K562 (cell line): ENCODE measurements at regions not wholly inside any gene's neighbourhood (a gene's known extent, or its start where the extent isn't known, plus 50 kb on each side); places are given as distances from the start of the nearest gene placed in this dataset.

Experiments
- ATAC-seq: fragments of 200-7000 bp; cut with Tn5 transposase; 3 replicates; pipeline ENCODE4 v1.9.1; 2020; ENCODE audit warnings: moderate library complexity
- BruUV-seq: library from RNA; stranded (reverse); fragments of 400-500 nt; replicated peaks from 2 replicates; lab custom pipeline; 2021; lab: Mats Ljungman, UMichigan
- CTCF ChIA-PET: fragments of 300-600 bp; formaldehyde crosslinking; extraction: SDS; loops from one replicate; lab custom pipeline; 2021; ENCODE audit warnings: low intra/inter-chr PET ratio; lab: Yijun Ruan, JAX
- POLR2A ChIA-PET: fragments of 300-600, 350-650 bp; sonication (Branson Sonifier 250); formaldehyde crosslinking; extraction: SDS; loops from one replicate; lab custom pipeline; 2021; ENCODE audit warnings: antibody characterized with exemption, inconsistent platforms; lab: Yijun Ruan, JAX
- DNase-seq, 4 experiments: peaks; one replicate each; pipeline versions ENCODE4 v3.0.0 to v3.0.0-alpha.2; 2011 to 2018; ENCODE audit warnings: low spot score in 3 of 4, mixed read lengths in 3 of 4; ENCODE audit errors: extremely low read depth in 1 of 4
- FAIRE-seq: peaks from 2 replicates; lab custom pipeline; 2011; peaks lifted over from hg19 to GRCh38; lab: Jason Lieb, UNC
- H2AFZ ChIP-seq: 2 replicates; pipeline ENCODE4 v1.6.0; 2011; ENCODE audit warnings: low read depth, low read length, control low read depth, inconsistent platforms
- H3K27ac ChIP-seq: fragments of 200-600 bp; 3 replicates; pipeline ENCODE4 v1.8.0; 2011; ENCODE audit warnings: low read depth, mild to moderate bottlenecking, control low read depth, inconsistent platforms, low read length, moderate library complexity, mixed read lengths; ENCODE audit errors: extremely low read depth
- H3K27me3 ChIP-seq, 2 experiments: fragments of 300-600 bp in 1 of 2; 2 replicates in 1 of 2; 3 replicates in 1 of 2; pipeline versions ENCODE4 v1.6.0 to v1.8.0; 2011; ENCODE audit warnings: inconsistent platforms in 2 of 2, low read length in 2 of 2, mild to moderate bottlenecking in 1 of 2, mixed read lengths in 1 of 2, moderate library complexity in 1 of 2; ENCODE audit not compliant: control insufficient read depth in 2 of 2, insufficient read depth in 2 of 2
- H3K36me3 ChIP-seq: fragments of 300-600 bp; 3 replicates; pipeline ENCODE4 v1.8.0; 2011; ENCODE audit warnings: mild to moderate bottlenecking, low read length, inconsistent platforms; ENCODE audit not compliant: control insufficient read depth, insufficient read depth
- H3K4me1 ChIP-seq, 2 experiments: fragments of 200-600 bp in 1 of 2; replicated peaks in 1 of 2; 2 replicates in 1 of 2; 3 replicates in 1 of 2; pipeline versions ENCODE4 v1.5.1 to v1.8.0; 2011; ENCODE audit warnings: inconsistent platforms in 2 of 2, low read length in 2 of 2, mild to moderate bottlenecking in 1 of 2, mixed read lengths in 1 of 2, moderate library complexity in 1 of 2; ENCODE audit not compliant: control insufficient read depth in 2 of 2, insufficient read depth in 2 of 2
- H3K4me2 ChIP-seq: 2 replicates; pipeline ENCODE4 v1.6.1; 2011; ENCODE audit warnings: low read length, control low read depth, inconsistent platforms, mixed read lengths; ENCODE audit not compliant: insufficient read depth
- H3K4me3 ChIP-seq: fragments of 200-600 bp; sonication (generic), shearing (Covaris generic); 2 replicates; pipeline ENCODE4 v1.5.1; 2016; ENCODE audit warnings: control low read depth, inconsistent platforms
- H3K79me2 ChIP-seq: fragments of 200-600 bp; 3 replicates; pipeline ENCODE4 v1.8.0; 2011; ENCODE audit warnings: low read length, inconsistent platforms; ENCODE audit not compliant: control insufficient read depth, insufficient read depth
- H3K9ac ChIP-seq, 2 experiments: 2 replicates each; pipeline versions ENCODE4 v1.6.0 to v1.6.1; 2011; ENCODE audit warnings: low read depth in 2 of 2, low read length in 2 of 2, control low read depth in 1 of 2, inconsistent platforms in 1 of 2, mild to moderate bottlenecking in 1 of 2, mixed read lengths in 1 of 2; ENCODE audit not compliant: insufficient read depth in 1 of 2
- H3K9me1 ChIP-seq: one replicate; pipeline ENCODE4 v1.6.0; 2011; ENCODE audit warnings: inconsistent platforms, mild to moderate bottlenecking, low read length, moderate library complexity; ENCODE audit not compliant: control insufficient read depth, insufficient read depth
- H3K9me3 ChIP-seq: replicated peaks from 2 replicates; pipeline ENCODE4 v1.5.1; 2011; ENCODE audit warnings: low read depth, low read length, inconsistent platforms; ENCODE audit not compliant: control insufficient read depth, insufficient read depth
- H4K20me1 ChIP-seq: replicated peaks from 2 replicates; pipeline ENCODE4 v1.6.1; 2011; ENCODE audit warnings: low read length, inconsistent platforms, mixed read lengths; ENCODE audit not compliant: control insufficient read depth, insufficient read depth
- C11orf30 ChIP-seq: fragments of 450-650 bp; IDR thresholded peaks from 2 replicates; pipeline ENCODE4 v1.6.1; 2016; ENCODE audit warnings: low read depth, mild to moderate bottlenecking
- MAFF ChIP-seq: IDR thresholded peaks from 2 replicates; pipeline ENCODE4 v1.6.1; 2012; ENCODE audit warnings: low read length, improper control_type of control experiment
- MAFG ChIP-seq: fragments of 450-650 bp; conservative IDR thresholded peaks from 2 replicates; pipeline ENCODE4 v1.6.1; 2016; ENCODE audit warnings: missing genetic modification characterization, missing compliant biosample characterization
- MAFK ChIP-seq: IDR thresholded peaks from 2 replicates; pipeline ENCODE4 v1.6.1; 2011; ENCODE audit warnings: low read length, improper control_type of control experiment
- TARDBP ChIP-seq: fragments of 450-650 bp; IDR thresholded peaks from 2 replicates; pipeline ENCODE4 v1.6.1; 2016
- ZBED1 ChIP-seq: IDR thresholded peaks from 2 replicates; pipeline ENCODE4 v1.6.1; 2014
- ZNF316 ChIP-seq: fragments of 450-650 bp; IDR thresholded peaks from 2 replicates; pipeline ENCODE4 v1.6.1; 2016
- ZNF699 ChIP-seq: fragments of 250-450 bp; sonication (Bioruptor Pico); IDR thresholded peaks from 2 replicates; pipeline ENCODE4 v1.8.0; 2021; ENCODE audit warnings: mild to moderate bottlenecking, moderate library complexity; ENCODE audit not compliant: insufficient replicate concordance
- WGBS: fragments of 100-300 bp; shearing (Covaris generic); methylation state at CpG from one replicate; pipeline ENCODE4 v1.1.6; 2016; ENCODE audit warnings: low coverage, mixed read lengths; ENCODE audit not compliant: insufficient coverage; ENCODE audit errors: missing lambda C conversion rate; 5-methylcytosine and 5-hydroxymethylcytosine counted together
- in situ Hi-C: fragments of 300-500 bp; cut with MboI; formaldehyde crosslinking; loops from 4 replicates; pipeline ENCODE4 v1.15.0; 2018; ENCODE audit warnings: inconsistent platforms, mixed read lengths
- intact Hi-C: fragments of 100-400 bp; cut with micrococcal nuclease; formaldehyde crosslinking; loops from 2 replicates; pipeline ENCODE4 v1.14.2; 2022
- TF ChIP-seq, protein P1 (sequence below): sonication (generic); formaldehyde crosslinking; IDR thresholded peaks from 2 replicates; pipeline ENCODE4 v1.9.0; 2022; ENCODE audit warnings: mild to moderate bottlenecking, missing genetic modification reagents
- TF ChIP-seq, protein P2 (sequence below): fragments of 450-650 bp; IDR thresholded peaks from 2 replicates; pipeline ENCODE4 v1.6.1; 2016; ENCODE audit warnings: low read depth, mild to moderate bottlenecking, moderate library complexity

DNA sequence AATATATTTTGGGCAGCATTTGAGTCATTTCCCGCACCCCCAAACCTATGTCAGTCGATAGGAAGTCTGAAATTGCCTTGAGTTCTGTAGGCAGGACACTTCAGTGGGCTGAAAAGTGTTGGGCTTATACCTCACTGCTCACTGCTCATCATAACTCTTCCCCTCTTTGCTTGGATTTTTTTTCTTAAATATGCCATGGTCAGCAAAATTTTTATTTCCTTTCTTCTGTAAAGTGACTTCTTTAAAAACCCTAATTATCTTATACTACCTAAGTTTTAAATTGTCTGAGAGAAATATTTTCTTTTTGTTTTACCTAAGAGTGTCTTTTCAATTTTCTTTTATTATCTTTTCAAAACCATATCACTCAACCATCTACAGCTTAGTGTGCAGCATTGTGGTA lies 129.2 kb downstream of the KIF20B start:
- Histone ChIP-seq H3K4me1 (no peaks in the 10 kb centered on the region; a peak in 2 of 5 replicates), H3K4me3 (no peak overlapping the region), H3K9me1 (no peaks in the 10 kb centered on the region), H3K36me3 (no peaks in the 10 kb centered on the region), H3K79me2 (no peaks in the 10 kb centered on the region), H3K27ac (no peak overlapping the region), H2AFZ (no peak overlapping the region), H3K9ac (no peak overlapping the region), H4K20me1 (no peaks in the 10 kb centered on the region), H3K4me2 (no peak overlapping the region), H3K27me3 (no peaks in the 10 kb centered on the region), H3K9me3 (no peaks in the 10 kb centered on the region)
- DNase-seq (no peak), FAIRE-seq (no peak), ATAC-seq (no peak)
- TF ChIP-seq ZNF316 (peak; percentile 91), MAFF (peak; percentile 88), MAFK (peak; percentile 89), MAFG (tag) (peak; percentile 83), C11orf30 (peak; percentile 81), TARDBP (no peak), ZBED1 (no peak), ZNF699 (CRISPR knock-in tag) (no peak)
- TF ChIP-seq, protein P1, sequence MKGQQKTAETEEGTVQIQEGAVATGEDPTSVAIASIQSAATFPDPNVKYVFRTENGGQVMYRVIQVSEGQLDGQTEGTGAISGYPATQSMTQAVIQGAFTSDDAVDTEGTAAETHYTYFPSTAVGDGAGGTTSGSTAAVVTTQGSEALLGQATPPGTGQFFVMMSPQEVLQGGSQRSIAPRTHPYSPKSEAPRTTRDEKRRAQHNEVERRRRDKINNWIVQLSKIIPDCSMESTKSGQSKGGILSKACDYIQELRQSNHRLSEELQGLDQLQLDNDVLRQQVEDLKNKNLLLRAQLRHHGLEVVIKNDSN (CRISPR knock-in tag), result no peak
- TF ChIP-seq, protein P2, sequence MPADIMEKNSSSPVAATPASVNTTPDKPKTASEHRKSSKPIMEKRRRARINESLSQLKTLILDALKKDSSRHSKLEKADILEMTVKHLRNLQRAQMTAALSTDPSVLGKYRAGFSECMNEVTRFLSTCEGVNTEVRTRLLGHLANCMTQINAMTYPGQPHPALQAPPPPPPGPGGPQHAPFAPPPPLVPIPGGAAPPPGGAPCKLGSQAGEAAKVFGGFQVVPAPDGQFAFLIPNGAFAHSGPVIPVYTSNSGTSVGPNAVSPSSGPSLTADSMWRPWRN, result no peak
- in situ Hi-C loops, result no loop called here
- BruUV-seq, result no TSS peak
- ChIA-PET CTCF (no interaction called here), POLR2A (no interaction called here)
- intact Hi-C loops, result no loop called here
- 0% methylated on average over 2 of the region's 2 CpGs for WGBS
